Pancreas (tissue), 10 donors: ENCODE measurements at regions not wholly inside any gene's neighbourhood (a gene's known extent, or its start where the extent isn't known, plus 50 kb on each side); places are given as distances from the start of the nearest gene placed in this dataset.
A peak's percentile ranks its signal among the peaks of the same experiment; 100 is the strongest.
"Not testable (repeated sequence)": the region's sequence is repeated elsewhere in the genome, so short reads cannot be mapped to it uniquely, and the experiment has no call there.

ENCODE experiments used
- ATAC-seq, 4 donors: fragments of 200-7000 bp; cut with Tn5 transposase; one replicate each; pipeline versions ENCODE4 v1.8.0 to v1.9.1; 2020; ENCODE audit warnings: mild to moderate bottlenecking in 4 of 4, moderate library complexity in 4 of 4
- DNase-seq, 6 donors: peaks; one replicate each; pipeline ENCODE4 v3.0.0-alpha.2; 2020
- FAIRE-seq: peaks from 2 replicates; lab custom pipeline; 2012; peaks lifted over from hg19 to GRCh38; lab: Jason Lieb, UNC
- H3K27ac ChIP-seq, 4 donors: fragments of 200-600 bp; sonication (generic); 1 replicate in 3 of 4; 2 replicates in 1 of 4; pipeline versions ENCODE4 v1.5.0 to v1.8.0; 2020
- H3K27me3 ChIP-seq, 4 donors: fragments of 200-600 bp; one replicate each; pipeline ENCODE4 v1.8.0; 2021
- H3K36me3 ChIP-seq, 3 donors: fragments of 200-600 bp; sonication (generic) in 1 of 3; one replicate each; pipeline versions ENCODE4 v1.5.0 to v1.8.0; 2020 to 2021
- H3K4me1 ChIP-seq, 3 donors: fragments of 200-600 bp; one replicate each; pipeline ENCODE4 v1.8.0; 2021
- H3K4me3 ChIP-seq, 4 donors: fragments of 200-600 bp; sonication (generic) in 2 of 4; one replicate each; pipeline versions ENCODE4 v1.5.0 to v1.8.0; 2020 to 2021
- H3K9me3 ChIP-seq, 4 donors: fragments of 200-600 bp; one replicate each; pipeline ENCODE4 v1.8.0; 2021
- WGBS, 2 donors: extraction: QIAGEN DNeasy Blood & Tissue Kit; methylation state at CpG; one replicate each; pipeline ENCODE4 v1.1.7; 2013; 5-methylcytosine and 5-hydroxymethylcytosine counted together
- intact Hi-C, 3 donors: fragments of 100-400 bp; cut with DNase I; formaldehyde crosslinking; loops; one replicate each; pipeline versions ENCODE4 v1.11.1 to v1.14.2; 2022
- TF ChIP-seq, protein P1 (sequence below), 4 donors: fragments of 200-600 bp; sonication (generic) in 3 of 4; IDR thresholded peaks; one replicate each; pipeline versions ENCODE4 v1.5.0 to v1.8.0; 2021; ENCODE audit warnings: antibody characterized with exemption in 4 of 4
- donor health status: healthy with polysubstance abuse.
- donor health status: DM: no; HTN: no; CAD: no; lungs with moderate emphysema.
- donor health status: DM: no; HTN: no; CAD: no.
- donor health status: control.
- donor health status: control.
- donor health status: Bipolar disorder and iron deficiency.
- donor health status: DM: yes; HTN: yes; CAD: no.
- donor health status: DM: no; HTN: no; CAD: no.
- donor health status: DM: no; HTN: no; CAD: no.
- donor health status: DM: yes; HTN: yes; CAD: no.

GRCh38 chr7:159209429-159209828, 64.8 kb upstream of the VIPR2 start:
- Histone ChIP-seq H3K27ac (no peak overlapping the region), H3K9me3 (no peaks in the 10 kb centered on the region), H3K4me3 (no peak overlapping the region), H3K27me3 (no peaks in the 10 kb centered on the region), H3K4me1 (peaks cover 4 to 20% (median 10%) of the 10 kb centered on the region in 3 donors), H3K36me3 (no peaks in the 10 kb centered on the region)
- WGBS, 2 donors: 66 to 72% methylated on average over 3 of the region's 3 CpGs
- intact Hi-C loops: no loop called here
- TF ChIP-seq, protein P1, sequence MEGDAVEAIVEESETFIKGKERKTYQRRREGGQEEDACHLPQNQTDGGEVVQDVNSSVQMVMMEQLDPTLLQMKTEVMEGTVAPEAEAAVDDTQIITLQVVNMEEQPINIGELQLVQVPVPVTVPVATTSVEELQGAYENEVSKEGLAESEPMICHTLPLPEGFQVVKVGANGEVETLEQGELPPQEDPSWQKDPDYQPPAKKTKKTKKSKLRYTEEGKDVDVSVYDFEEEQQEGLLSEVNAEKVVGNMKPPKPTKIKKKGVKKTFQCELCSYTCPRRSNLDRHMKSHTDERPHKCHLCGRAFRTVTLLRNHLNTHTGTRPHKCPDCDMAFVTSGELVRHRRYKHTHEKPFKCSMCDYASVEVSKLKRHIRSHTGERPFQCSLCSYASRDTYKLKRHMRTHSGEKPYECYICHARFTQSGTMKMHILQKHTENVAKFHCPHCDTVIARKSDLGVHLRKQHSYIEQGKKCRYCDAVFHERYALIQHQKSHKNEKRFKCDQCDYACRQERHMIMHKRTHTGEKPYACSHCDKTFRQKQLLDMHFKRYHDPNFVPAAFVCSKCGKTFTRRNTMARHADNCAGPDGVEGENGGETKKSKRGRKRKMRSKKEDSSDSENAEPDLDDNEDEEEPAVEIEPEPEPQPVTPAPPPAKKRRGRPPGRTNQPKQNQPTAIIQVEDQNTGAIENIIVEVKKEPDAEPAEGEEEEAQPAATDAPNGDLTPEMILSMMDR (IDR thresholded peaks at IDR 0.05): no peak
- DNase-seq (no peak), ATAC-seq (no peak), FAIRE-seq (no peak)

DNA sequence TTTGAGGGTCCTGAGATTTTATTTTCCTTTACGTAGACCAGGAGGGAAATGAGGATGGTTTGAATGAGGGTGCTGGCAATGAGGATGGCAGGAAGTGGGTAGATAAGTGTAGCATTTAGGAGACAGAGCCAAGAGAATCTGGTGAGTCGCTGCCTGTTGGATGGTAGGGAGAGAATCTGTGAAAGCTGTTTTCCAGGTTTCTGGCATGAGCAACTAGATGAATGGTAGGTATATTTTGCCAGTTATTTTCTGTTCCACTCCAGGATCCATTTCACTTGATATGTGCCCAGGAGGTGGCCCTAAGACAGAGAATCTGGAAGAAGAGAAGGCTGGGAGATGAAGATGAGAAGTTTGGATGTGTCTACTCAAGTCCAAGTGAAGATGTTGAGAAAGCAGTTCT, 63.3 kb upstream of the VIPR2 start:
- WGBS, 2 donors: 85 to 87% methylated on average over 2 of the region's 2 CpGs
- Histone ChIP-seq H3K4me1 (peaks cover 0 to 11% (median 8%) of the 10 kb centered on the region in 3 donors), H3K27me3 (no peaks in the 10 kb centered on the region), H3K4me3 (no peak overlapping the region), H3K9me3 (no peaks in the 10 kb centered on the region), H3K27ac (no peak overlapping the region), H3K36me3 (no peaks in the 10 kb centered on the region)
- ATAC-seq (no peak), FAIRE-seq (no peak), DNase-seq (no peak)
- intact Hi-C loops: no loop called here
- TF ChIP-seq, protein P1 (IDR thresholded peaks at IDR 0.05): no peak

- intact Hi-C loops: no loop called here
- ATAC-seq (no peak), FAIRE-seq (no peak), DNase-seq (no peak)
- no peaks in the 10 kb centered on the region for H3K36me3 ChIP-seq
- TF ChIP-seq, protein P1 (IDR thresholded peaks at IDR 0.05): no peak
- no peaks in the 10 kb centered on the region for H3K9me3 ChIP-seq
- H3K4me3 ChIP-seq: no peak overlapping the region
- H3K27ac ChIP-seq: no peak overlapping the region
- peaks cover 0 to 7% (median 2%) of the 10 kb centered on the region in 3 donors for H3K4me1 ChIP-seq
- no peaks in the 10 kb centered on the region for H3K27me3 ChIP-seq
- WGBS, 2 donors: 39 to 47% methylated on average over 5 of the region's 5 CpGs
These were observed 62.7 kb upstream of the VIPR2 start for GRCh38 chr7:159207393-159207792.

- Histone ChIP-seq H3K36me3 (no peaks in the 10 kb centered on the region), H3K27ac (no peak overlapping the region), H3K4me3 (no peak overlapping the region), H3K4me1 (no peaks in the 10 kb centered on the region), H3K27me3 (no peaks in the 10 kb centered on the region), H3K9me3 (no peaks in the 10 kb centered on the region)
- FAIRE-seq (no peak), ATAC-seq (no peak), DNase-seq (no peak)
- TF ChIP-seq, protein P1 (IDR thresholded peaks at IDR 0.05): no peak
- intact Hi-C loops: no loop called here
- WGBS, 2 donors: 72 to 79% methylated on average over 5 of the region's 5 CpGs
These were observed 61.2 kb upstream of the VIPR2 start for GRCh38 chr7:159205833-159206232.

DNA sequence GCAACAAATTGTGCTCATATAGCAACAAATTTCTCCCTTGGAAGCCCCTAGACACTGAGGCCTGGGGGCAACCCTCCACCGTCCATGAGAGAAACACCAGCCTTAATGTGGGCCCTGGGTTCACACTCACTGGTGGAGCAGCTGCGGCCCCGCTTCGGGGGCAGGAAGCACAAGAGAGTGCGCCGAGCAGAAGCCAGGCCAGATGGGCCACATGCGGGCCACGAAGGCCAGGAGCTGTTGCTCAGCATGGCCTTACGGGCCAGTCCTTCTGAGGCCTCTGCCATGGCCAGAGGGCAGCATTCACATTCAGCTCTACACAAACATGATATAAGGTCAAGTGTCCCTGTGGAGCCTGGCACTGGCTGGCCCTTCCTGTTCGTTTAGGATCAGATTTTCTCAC, 60.0 kb upstream of the VIPR2 start:
- intact Hi-C loops: no loop called here
- H3K36me3 ChIP-seq: no peaks in the 10 kb centered on the region
- TF ChIP-seq, protein P1 (IDR thresholded peaks at IDR 0.05): no peak
- no peak overlapping the region for H3K4me3 ChIP-seq
- H3K27me3 ChIP-seq: no peaks in the 10 kb centered on the region
- FAIRE-seq (no peak), DNase-seq (no peak), ATAC-seq (no peak)
- no peak overlapping the region for H3K27ac ChIP-seq
- 89 to 92% methylated on average over 10 of the region's 10 CpGs for WGBS, 2 donors
- H3K9me3 ChIP-seq: no peaks in the 10 kb centered on the region
- no peaks in the 10 kb centered on the region for H3K4me1 ChIP-seq

DNA sequence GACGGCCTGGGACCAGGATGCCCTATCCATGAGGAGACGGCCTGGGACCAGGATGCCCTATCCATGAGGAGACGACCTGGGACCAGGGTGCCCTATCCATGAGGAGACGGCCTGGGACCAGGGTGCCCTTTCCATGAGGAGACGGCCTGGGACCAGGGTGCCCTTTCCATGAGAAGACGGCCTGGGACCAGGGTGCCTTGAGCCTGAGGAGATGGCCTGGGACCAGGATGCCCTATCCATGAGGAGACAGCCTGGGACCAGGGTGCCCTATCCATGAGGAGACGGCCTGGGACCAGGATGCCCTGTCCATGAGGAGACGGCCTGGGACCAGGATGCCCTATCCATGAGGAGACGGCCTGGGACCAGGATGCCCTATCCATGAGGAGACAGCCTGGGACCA, 58.6 kb upstream of the VIPR2 start:
- 82 to 93% methylated on average over 8 to 9 of the region's 9 CpGs for WGBS, 2 donors
- H3K9me3 ChIP-seq, H3K4me1 ChIP-seq, intact Hi-C loops, H3K4me3 ChIP-seq, H3K27ac ChIP-seq, FAIRE-seq, ATAC-seq, H3K27me3 ChIP-seq, H3K36me3 ChIP-seq: not testable (repeated sequence)
- DNase-seq: peak in 1 of 6 donors; percentile 89
